ENCODE measurements at regions not wholly inside any gene's neighbourhood (a gene's known extent, or its start where the extent isn't known, plus 50 kb on each side); places are given as distances from the start of the nearest gene placed in this dataset.

GRCh38 chr16:61277849-61278248, 758.4 kb downstream of the CDH8 start:
- Histone ChIP-seq H4K20me1 (ENCODE audit: insufficient read depth, low read length) (no peaks in the 10 kb centered on the region), H3K9me3 (replicated peaks; ENCODE audit: insufficient read depth, low read length) (no peaks in the 10 kb centered on the region), H3K9ac (ENCODE audit: low read length) (no peak overlapping the region), H3F3A (ENCODE audit: insufficient read depth, low read length) (no peaks in the 10 kb centered on the region), H3K4me1 (ENCODE audit: low read length) (no peaks in the 10 kb centered on the region), H3K4me2 (ENCODE audit: low read depth, low read length) (no peak overlapping the region), H3K9me2 (replicated peaks; ENCODE audit: insufficient read depth, low read length) (no peaks in the 10 kb centered on the region), H3K27ac (ENCODE audit: low read length) (no peak overlapping the region), H2AFZ (ENCODE audit: low read length) (no peak overlapping the region), H3K79me2 (ENCODE audit: low read length) (no peaks in the 10 kb centered on the region), H3K27me3 (replicated peaks; ENCODE audit: insufficient read depth, low read length) (no peaks in the 10 kb centered on the region), H3K36me3 (replicated peaks; ENCODE audit: insufficient read depth, low read length) (no peaks in the 10 kb centered on the region), H3K4me3 (ENCODE audit: low read length) (no peak overlapping the region)
- no peak for TF ChIP-seq EZH2phosphoT487 (IDR thresholded peaks at IDR 0.05; ENCODE audit: low read length)
- TF ChIP-seq CTCF (IDR thresholded peaks at IDR 0.05; ENCODE audit: low read length) = no peak
- TF ChIP-seq EZH2 (optimal IDR thresholded peaks at IDR 0.05; ENCODE audit: low read depth, low read length) = no peak
- no peak for DNase-seq

- no peaks in the 10 kb centered on the region for H3K36me3 ChIP-seq (replicated peaks; ENCODE audit: insufficient read depth, low read length)
- H3K4me1 ChIP-seq (ENCODE audit: low read length) = no peaks in the 10 kb centered on the region
- H3F3A ChIP-seq (ENCODE audit: insufficient read depth, low read length) = no peaks in the 10 kb centered on the region
- no peaks in the 10 kb centered on the region for H3K9me3 ChIP-seq (replicated peaks; ENCODE audit: insufficient read depth, low read length)
- H4K20me1 ChIP-seq (ENCODE audit: insufficient read depth, low read length) = no peaks in the 10 kb centered on the region
- H3K79me2 ChIP-seq (ENCODE audit: low read length) = no peaks in the 10 kb centered on the region
- no peaks in the 10 kb centered on the region for H3K9me2 ChIP-seq (replicated peaks; ENCODE audit: insufficient read depth, low read length)
- no peak overlapping the region for H2AFZ ChIP-seq (ENCODE audit: low read length)
- no peaks in the 10 kb centered on the region for H3K27me3 ChIP-seq (replicated peaks; ENCODE audit: insufficient read depth, low read length)
- DNase-seq = no peak
- no peak overlapping the region for H3K4me2 ChIP-seq (ENCODE audit: low read depth, low read length)
- TF ChIP-seq CTCF (IDR thresholded peaks at IDR 0.05; ENCODE audit: low read length) (no peak), EZH2 (optimal IDR thresholded peaks at IDR 0.05; ENCODE audit: low read depth, low read length) (no peak), EZH2phosphoT487 (IDR thresholded peaks at IDR 0.05; ENCODE audit: low read length) (no peak)
- no peak overlapping the region for H3K4me3 ChIP-seq (ENCODE audit: low read length)
- no peak overlapping the region for H3K9ac ChIP-seq (ENCODE audit: low read length)
- H3K27ac ChIP-seq (ENCODE audit: low read length) = no peak overlapping the region
Observed at GRCh38 chr16:61274211-61274610, 762.0 kb downstream of the CDH8 start.

GRCh38 chr16:61270726-61271125, 765.5 kb downstream of the CDH8 start:
- TF ChIP-seq EZH2 (optimal IDR thresholded peaks at IDR 0.05; ENCODE audit: low read depth, low read length) = no peak
- TF ChIP-seq EZH2phosphoT487 (IDR thresholded peaks at IDR 0.05; ENCODE audit: low read length) = no peak
- Histone ChIP-seq H3K9ac (ENCODE audit: low read length) (no peak overlapping the region), H4K20me1 (ENCODE audit: insufficient read depth, low read length) (no peaks in the 10 kb centered on the region), H3K36me3 (replicated peaks; ENCODE audit: insufficient read depth, low read length) (no peaks in the 10 kb centered on the region), H3K9me2 (replicated peaks; ENCODE audit: insufficient read depth, low read length) (no peaks in the 10 kb centered on the region), H3K79me2 (ENCODE audit: low read length) (no peaks in the 10 kb centered on the region), H3K27me3 (replicated peaks; ENCODE audit: insufficient read depth, low read length) (no peaks in the 10 kb centered on the region), H3K4me1 (ENCODE audit: low read length) (no peaks in the 10 kb centered on the region), H2AFZ (ENCODE audit: low read length) (no peak overlapping the region), H3F3A (ENCODE audit: insufficient read depth, low read length) (no peaks in the 10 kb centered on the region), H3K27ac (ENCODE audit: low read length) (no peak overlapping the region), H3K9me3 (replicated peaks; ENCODE audit: insufficient read depth, low read length) (no peaks in the 10 kb centered on the region), H3K4me2 (ENCODE audit: low read depth, low read length) (no peak overlapping the region), H3K4me3 (ENCODE audit: low read length) (no peak overlapping the region)
- no peak for DNase-seq

- TF ChIP-seq EZH2phosphoT487 (IDR thresholded peaks at IDR 0.05; ENCODE audit: low read length) (no peak), CTCF (IDR thresholded peaks at IDR 0.05; ENCODE audit: low read length) (no peak), EZH2 (optimal IDR thresholded peaks at IDR 0.05; ENCODE audit: low read depth, low read length) (no peak)
- H3K27ac ChIP-seq (ENCODE audit: low read length) = no peak overlapping the region
- no peaks in the 10 kb centered on the region for H3K4me1 ChIP-seq (ENCODE audit: low read length)
- H3K27me3 ChIP-seq (replicated peaks; ENCODE audit: insufficient read depth, low read length) = no peaks in the 10 kb centered on the region
- H3K9me2 ChIP-seq (replicated peaks; ENCODE audit: insufficient read depth, low read length) = no peaks in the 10 kb centered on the region
- no peak overlapping the region for H2AFZ ChIP-seq (ENCODE audit: low read length)
- no peaks in the 10 kb centered on the region for H3F3A ChIP-seq (ENCODE audit: insufficient read depth, low read length)
- H3K9me3 ChIP-seq (replicated peaks; ENCODE audit: insufficient read depth, low read length) = no peaks in the 10 kb centered on the region
- DNase-seq = no peak
- H3K4me2 ChIP-seq (ENCODE audit: low read depth, low read length) = no peak overlapping the region
- H3K36me3 ChIP-seq (replicated peaks; ENCODE audit: insufficient read depth, low read length) = no peaks in the 10 kb centered on the region
- no peaks in the 10 kb centered on the region for H4K20me1 ChIP-seq (ENCODE audit: insufficient read depth, low read length)
- H3K9ac ChIP-seq (ENCODE audit: low read length) = no peak overlapping the region
- no peak overlapping the region for H3K4me3 ChIP-seq (ENCODE audit: low read length)
- H3K79me2 ChIP-seq (ENCODE audit: low read length) = no peaks in the 10 kb centered on the region
Observed at GRCh38 chr16:61263400-61263799, 772.8 kb downstream of the CDH8 start.
